ENCODE measurements at regions not wholly inside any gene's neighbourhood (a gene's known extent, or its start where the extent isn't known, plus 50 kb on each side); places are given as distances from the start of the nearest gene placed in this dataset.

GRCh38 chr14:45491914-45492313 lies 238.9 kb upstream of the MIS18BP1 start:
- intact Hi-C loops (cut with DNase I) = no loop called here
- DNase-seq = no peak

- intact Hi-C loops (cut with DNase I) = no loop called here
- DNase-seq = no peak
These were observed 233.6 kb upstream of the MIS18BP1 start for GRCh38 chr14:45486599-45486998.

GRCh38 chr14:45467023-45467422 lies 214.0 kb upstream of the MIS18BP1 start:
- no peak for DNase-seq
- intact Hi-C loops (cut with DNase I) = no loop called here

- no peak for DNase-seq
- intact Hi-C loops (cut with DNase I) = no loop called here
These were observed 181.2 kb upstream of the MIS18BP1 start for GRCh38 chr14:45434221-45434620.

GRCh38 chr14:45426685-45427282 lies 173.8 kb upstream of the MIS18BP1 start:
- intact Hi-C loops (cut with DNase I) = no loop called here
- peak in 3 of 42 donors; percentile 4 to 33 (median 4) for DNase-seq

GRCh38 chr14:45406942-45407341 lies 153.9 kb upstream of the MIS18BP1 start:
- intact Hi-C loops (cut with DNase I) = no loop called here
- DNase-seq = no peak

GRCh38 chr14:45400950-45401640 lies 148.1 kb upstream of the MIS18BP1 start:
- intact Hi-C loops (cut with DNase I) = no loop called here
- DNase-seq = no peak

- no peak for DNase-seq
- intact Hi-C loops (cut with DNase I) = no loop called here
These were observed 147.5 kb upstream of the MIS18BP1 start for GRCh38 chr14:45400509-45400908.

GRCh38 chr14:45381091-45381490 lies 128.1 kb upstream of the MIS18BP1 start:
- DNase-seq = no peak
- intact Hi-C loops (cut with DNase I) = no loop called here

GRCh38 chr14:45377166-45377565 lies 124.2 kb upstream of the MIS18BP1 start:
- no peak for DNase-seq
- intact Hi-C loops (cut with DNase I) = no loop called here

GRCh38 chr14:45373877-45374276 lies 120.9 kb upstream of the MIS18BP1 start:
- intact Hi-C loops (cut with DNase I) = no loop called here
- no peak for DNase-seq

GRCh38 chr14:45364565-45365156 lies 111.7 kb upstream of the MIS18BP1 start:
- no peak for DNase-seq
- intact Hi-C loops (cut with DNase I) = no loop called here

- DNase-seq = no peak
- intact Hi-C loops (cut with DNase I) = no loop called here
These were observed 109.5 kb upstream of the MIS18BP1 start for GRCh38 chr14:45362505-45362904.

GRCh38 chr14:45361727-45362126 lies 108.7 kb upstream of the MIS18BP1 start:
- no peak for DNase-seq

GRCh38 chr14:45359746-45360145 lies 106.7 kb upstream of the MIS18BP1 start:
- DNase-seq = no peak
- intact Hi-C loops (cut with DNase I) = no loop called here

More at GRCh38 chr14:45361727-45362126, 108.7 kb upstream of the MIS18BP1 start:
- intact Hi-C loops (cut with DNase I) = no loop called here

- DNase-seq = no peak
- intact Hi-C loops (cut with DNase I) = no loop called here
These were observed 79.5 kb upstream of the MIS18BP1 start for GRCh38 chr14:45332360-45332988.

- DNase-seq = no peak
These were observed 55.9 kb upstream of the MIS18BP1 start for GRCh38 chr14:45308745-45309397.

More at GRCh38 chr14:45308745-45309397, 55.9 kb upstream of the MIS18BP1 start:
- intact Hi-C loops (cut with DNase I) = no loop called here

Data from head of caudate nucleus (tissue), 42 donors.